Midbrain (tissue), 1 donor: ENCODE measurements at regions not wholly inside any gene's neighbourhood (a gene's known extent, or its start where the extent isn't known, plus 50 kb on each side); places are given as distances from the start of the nearest gene placed in this dataset.
"Not testable (repeated sequence)": the region's sequence is repeated elsewhere in the genome, so short reads cannot be mapped to it uniquely, and the experiment has no call there.

Source experiments
- DNase-seq: peaks from one replicate; lab custom pipeline; 2025; lab: John Stamatoyannopoulos, UW

DNA sequence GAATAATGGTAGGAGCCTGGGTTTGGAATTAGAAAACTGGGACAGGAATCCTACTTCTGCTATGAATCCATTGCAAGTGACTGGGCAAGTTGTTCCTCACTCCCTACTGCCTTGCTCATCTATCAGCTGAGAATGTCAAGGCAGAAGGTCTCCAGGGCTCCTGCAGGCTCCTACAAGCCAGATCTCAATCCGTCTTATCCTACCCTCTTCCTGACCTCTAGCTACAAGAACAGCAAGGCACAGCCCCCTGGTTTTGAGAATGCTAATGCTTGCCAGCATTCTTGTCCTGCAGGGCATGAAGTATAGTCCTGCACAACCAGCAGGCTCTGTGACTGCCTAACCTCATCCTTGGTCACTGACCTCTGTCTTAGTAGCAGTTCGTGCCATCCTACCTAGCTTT lies 141.9 kb upstream of the TNP1 start:
- DNase-seq, result no peak

DNA sequence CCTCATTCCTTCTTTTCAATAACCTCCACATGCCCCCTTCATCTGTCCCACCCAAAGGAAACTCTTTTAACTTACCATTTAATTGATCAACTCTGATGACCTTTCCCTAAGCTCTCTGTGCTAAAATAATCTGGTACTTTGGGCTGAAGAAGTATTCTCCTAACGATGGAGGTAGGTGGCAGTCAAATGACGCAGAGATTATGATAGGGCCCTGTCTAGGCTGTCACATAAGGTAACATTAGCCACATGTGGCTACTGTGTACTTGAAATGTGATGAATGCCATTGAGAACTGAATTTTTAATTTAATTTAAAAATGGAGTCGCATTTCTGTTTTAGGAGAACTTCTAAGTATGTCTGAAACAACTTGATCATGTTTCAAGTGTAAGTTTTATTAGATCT lies 140.5 kb upstream of the TNP1 start:
- no peak for DNase-seq

GRCh38 chr2:216996279-216996845 lies 136.5 kb upstream of the TNP1 start:
- DNase-seq, result no peak

- no peak for DNase-seq
Measured at GRCh38 chr2:216994353-216994854, 134.5 kb upstream of the TNP1 start.

GRCh38 chr2:216992056-216992675 lies 132.3 kb upstream of the TNP1 start:
- DNase-seq, result no peak

DNA sequence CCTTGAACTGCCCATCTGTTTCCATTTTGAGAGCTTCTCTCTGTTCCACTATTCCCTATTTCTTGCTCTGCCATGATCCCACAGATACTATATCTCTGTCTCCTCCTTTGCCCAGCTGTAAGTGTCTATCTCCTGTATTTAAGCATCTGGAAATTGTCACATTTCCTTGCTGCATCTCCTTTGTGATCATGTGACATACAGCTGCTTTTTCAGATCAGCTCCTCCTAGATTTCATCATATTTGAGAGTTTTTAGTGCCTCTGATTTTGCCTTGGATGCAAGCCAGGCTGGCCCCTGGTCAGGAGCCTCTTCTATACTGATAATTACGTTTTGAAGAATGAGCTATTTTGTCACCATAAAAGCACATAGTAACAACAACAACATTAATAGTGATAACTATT lies 131.7 kb upstream of the TNP1 start:
- DNase-seq, result no peak

- DNase-seq, result peak; percentile 12
Measured at GRCh38 chr2:216989340-216990129, 129.7 kb upstream of the TNP1 start.

GRCh38 chr2:216987252-216987821 lies 127.5 kb upstream of the TNP1 start:
- no peak for DNase-seq

DNA sequence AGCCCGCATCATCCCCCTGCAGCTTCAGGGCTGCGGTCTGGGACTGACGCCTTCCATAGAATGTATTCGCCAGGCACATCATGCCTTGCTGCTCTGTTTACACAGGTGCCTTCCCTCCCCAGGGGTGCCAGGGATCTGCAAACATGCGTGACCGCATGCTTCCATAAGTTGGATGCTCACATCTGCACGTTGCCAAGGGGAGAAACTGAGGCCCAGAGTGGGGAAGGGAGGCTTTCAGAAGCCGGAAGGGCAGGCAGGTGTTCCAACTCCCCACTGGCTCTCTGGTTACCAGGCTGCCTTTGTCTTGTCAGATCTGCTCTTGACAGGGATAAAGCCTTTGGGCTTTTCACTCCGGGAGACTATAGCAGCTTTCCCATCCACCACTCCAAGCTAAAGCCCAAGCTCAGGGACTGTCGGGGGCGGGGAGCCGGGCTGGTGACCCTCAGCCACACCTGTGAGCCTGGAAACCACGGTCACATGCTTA lies 125.8 kb upstream of the TNP1 start:
- DNase-seq, result no peak

DNA sequence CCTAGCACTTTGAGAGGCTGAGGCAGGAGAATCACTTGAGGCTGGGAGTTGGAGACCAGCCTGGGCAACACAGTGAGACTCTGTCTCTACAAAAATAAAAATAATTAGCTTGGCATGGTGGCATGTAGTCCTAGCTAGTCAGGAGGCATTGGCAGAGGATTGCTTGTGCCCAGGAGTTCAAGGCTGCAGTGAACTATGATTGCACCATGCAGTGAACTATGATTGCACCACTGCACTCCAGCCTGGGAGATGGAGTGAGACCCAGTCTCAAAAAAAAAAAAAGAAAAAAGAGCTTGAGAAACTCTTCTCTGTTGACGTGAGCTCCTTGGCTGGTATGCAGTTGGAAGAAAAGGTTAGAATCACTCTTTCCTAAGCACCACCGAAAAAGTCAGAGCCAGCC lies 125.1 kb upstream of the TNP1 start:
- no peak for DNase-seq

- DNase-seq, result not testable (repeated sequence)
Measured at GRCh38 chr2:216981951-216982350, 122.1 kb upstream of the TNP1 start.

DNA sequence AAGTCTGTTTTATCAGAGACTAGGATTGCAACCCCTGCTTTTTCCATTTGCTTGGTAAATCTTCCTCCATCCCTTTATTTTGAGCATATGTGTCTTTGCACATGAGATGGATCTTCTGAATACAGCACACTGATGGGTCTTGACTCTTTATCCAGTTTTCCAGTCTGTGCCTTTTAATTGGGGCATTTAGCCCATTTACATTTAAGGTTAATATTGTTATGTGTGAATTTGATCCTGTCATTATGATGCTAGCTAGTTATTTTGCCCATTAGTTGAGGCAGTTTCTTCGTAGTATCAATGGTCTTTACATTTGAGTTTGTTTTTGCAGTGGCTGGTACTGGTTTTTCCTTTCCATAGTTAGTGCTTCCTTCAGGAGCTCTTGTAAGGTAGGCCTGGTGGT lies 120.6 kb upstream of the TNP1 start:
- not testable (repeated sequence) for DNase-seq

DNA sequence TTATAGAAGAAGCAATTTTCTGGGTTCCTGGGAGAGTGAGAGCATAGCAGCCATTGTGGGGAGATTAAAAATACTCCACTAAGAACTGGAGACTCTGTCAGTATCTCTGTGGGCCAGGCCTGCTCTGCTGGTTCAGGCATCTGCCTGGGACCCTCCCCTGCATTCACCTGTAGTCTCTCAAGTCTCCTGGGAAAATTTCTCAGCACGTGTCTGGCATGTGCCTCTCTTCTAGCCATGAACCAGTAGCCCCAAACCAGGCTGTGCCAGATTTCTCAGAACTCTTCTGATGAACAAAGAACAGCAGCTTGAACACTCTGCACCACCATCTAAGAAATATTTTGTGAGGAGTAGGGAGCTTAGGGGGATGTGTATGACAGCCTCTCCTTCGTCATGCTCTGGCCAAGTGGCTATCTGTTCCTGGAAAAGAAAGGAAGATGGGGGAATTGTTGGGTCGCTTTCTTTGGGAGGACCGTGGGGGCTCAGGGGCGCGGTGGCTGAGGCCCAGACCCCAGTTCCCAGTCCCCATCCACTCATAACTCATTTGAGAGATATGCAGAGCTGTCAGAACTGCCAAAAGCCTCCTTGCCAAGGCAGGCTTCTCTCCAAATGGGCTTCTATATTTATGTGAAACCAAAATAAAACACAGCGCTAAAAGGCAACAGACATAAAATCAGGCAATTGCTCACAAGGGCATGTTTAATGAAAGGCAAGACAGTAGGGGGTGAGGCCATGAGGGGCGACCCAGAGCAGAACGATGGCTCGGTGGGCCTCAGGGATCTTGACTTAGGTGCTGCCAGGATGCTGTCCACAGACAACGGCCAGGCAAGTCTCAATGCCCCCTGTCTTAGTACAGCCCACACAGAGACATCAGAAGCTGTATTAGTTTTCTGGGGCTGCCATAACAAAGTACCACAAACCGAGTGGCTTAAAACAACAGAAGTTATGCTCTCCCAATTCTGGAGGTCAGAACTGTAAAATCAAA lies 114.7 kb upstream of the TNP1 start:
- no peak for DNase-seq

DNA sequence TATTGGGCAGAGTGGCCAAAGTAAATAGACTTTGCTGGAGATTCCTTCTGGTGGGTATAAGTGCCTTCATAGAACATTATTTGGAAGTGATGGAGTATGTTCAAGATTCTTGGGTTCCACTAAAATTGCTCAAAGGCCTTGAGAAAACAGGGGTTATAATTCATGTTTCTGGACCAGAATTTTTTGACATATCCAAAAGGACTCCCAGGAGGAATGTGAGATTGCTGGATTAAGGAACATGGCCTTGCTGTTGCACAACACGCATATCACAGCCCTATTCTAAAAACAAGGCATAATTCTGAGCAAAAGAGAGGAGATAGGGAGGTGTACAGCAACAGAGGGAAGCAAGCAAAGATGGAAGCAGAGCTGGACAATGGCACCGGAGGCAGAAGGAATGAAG lies 111.7 kb upstream of the TNP1 start:
- DNase-seq, result no peak

DNA sequence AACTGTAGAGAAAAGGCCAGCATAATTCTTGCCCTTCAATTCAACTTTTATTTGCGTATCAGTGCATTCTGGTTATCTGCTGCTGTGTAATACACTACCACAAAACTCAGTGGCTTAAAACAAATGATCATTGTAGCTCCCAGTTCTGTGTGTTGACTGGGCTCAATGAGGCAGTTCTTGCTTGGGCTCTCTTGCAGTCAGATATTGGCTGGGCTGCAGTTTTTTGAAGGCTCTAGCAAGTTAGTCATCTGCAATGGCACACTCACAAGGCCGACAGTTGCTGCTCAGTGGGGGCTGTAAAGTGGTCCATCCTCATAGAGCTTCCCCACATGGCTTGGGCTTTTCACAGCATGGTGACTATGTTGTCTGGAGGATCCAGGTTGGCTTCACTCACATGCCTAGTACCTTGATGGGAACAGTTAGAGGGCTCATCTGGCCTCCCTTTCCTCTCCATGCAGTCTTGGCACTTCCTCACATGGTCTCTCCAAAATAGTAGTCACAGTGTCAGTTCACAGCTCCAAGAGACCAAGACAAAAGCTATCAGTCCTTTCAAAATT lies 110.6 kb upstream of the TNP1 start:
- DNase-seq, result no peak

- no peak for DNase-seq
Measured at GRCh38 chr2:216967889-216968288, 108.0 kb upstream of the TNP1 start.

- no peak for DNase-seq
Measured at GRCh38 chr2:216960671-216961268, 100.9 kb upstream of the TNP1 start.

- no peak for DNase-seq
Measured at GRCh38 chr2:216959433-216959832, 99.6 kb upstream of the TNP1 start.

- DNase-seq, result no peak
Measured at GRCh38 chr2:216956820-216957493, 97.1 kb upstream of the TNP1 start.

GRCh38 chr2:216951171-216951570 lies 91.3 kb upstream of the TNP1 start:
- DNase-seq, result no peak
